ENCODE measurements at regions not wholly inside any gene's neighbourhood (a gene's known extent, or its start where the extent isn't known, plus 50 kb on each side); places are given as distances from the start of the nearest gene placed in this dataset.

GRCh38 chr2:220353897-220354296, 726.5 kb downstream of the SLC4A3 start:
- H3K79me2 ChIP-seq (ENCODE audit: insufficient read depth, low read length), result no peaks in the 10 kb centered on the region
- no peak overlapping the region for H3K9ac ChIP-seq (ENCODE audit: insufficient read depth, low read depth, low read length)
- ATAC-seq (no peak), FAIRE-seq (no peak), DNase-seq (ENCODE audit: low spot score) (no peak)
- TF ChIP-seq HMGXB3 (CRISPR knock-in tag; IDR thresholded peaks at IDR 0.05; ENCODE audit: borderline replicate concordance), result no peak
- ChIA-PET POLR2A (no interaction called here), CTCF (ENCODE audit: low intra/inter-chr PET ratio, low total read pairs) (no interaction called here)
- in situ Hi-C loops (cut with HindIII; ENCODE audit: extremely low pct_ligation_motif_present, low pct_unique_long_range_greater_than_20kb), result no loop called here
- H4K20me1 ChIP-seq (ENCODE audit: insufficient read depth, low read length), result no peaks in the 10 kb centered on the region
- H2AFZ ChIP-seq (ENCODE audit: low read length), result no peak overlapping the region
- peaks cover 10% of the 10 kb centered on the region; the same call in 1 of the 2 replicates for H3K9me3 ChIP-seq (ENCODE audit: low read length)
- no peak overlapping the region for H3K4me3 ChIP-seq (replicated peaks in 1 of 3; ENCODE audit: insufficient read depth in 1 of 3, low read depth in 2 of 3, low read length in 3 of 3)
- no peaks in the 10 kb centered on the region for H3K27me3 ChIP-seq (ENCODE audit: control insufficient read depth in 1 of 2, insufficient read depth in 2 of 2, low read length in 2 of 2)
- intact Hi-C loops (cut with micrococcal nuclease; ENCODE audit: unreplicated experiment), result no loop called here
- no peak overlapping the region for H3K4me2 ChIP-seq (ENCODE audit: low read depth, low read length)
- H3K27ac ChIP-seq (ENCODE audit: extremely low read length, insufficient read depth, low read length), result no peak overlapping the region
- no TSS peak for BruUV-seq (replicated peaks)
- no peaks in the 10 kb centered on the region for H3K36me3 ChIP-seq (replicated peaks in 1 of 2; ENCODE audit: control insufficient read depth in 1 of 2, insufficient read depth in 2 of 2, low read length in 2 of 2)
- no peaks in the 10 kb centered on the region for H3K4me1 ChIP-seq (ENCODE audit: insufficient read depth, low read length)

GRCh38 chr2:220356076-220356475, 728.6 kb downstream of the SLC4A3 start:
- Histone ChIP-seq H3K4me2 (ENCODE audit: low read depth, low read length) (no peak overlapping the region), H3K36me3 (replicated peaks in 1 of 2; ENCODE audit: control insufficient read depth in 1 of 2, insufficient read depth in 2 of 2, low read length in 2 of 2) (no peaks in the 10 kb centered on the region), H2AFZ (ENCODE audit: low read length) (no peak overlapping the region), H3K4me3 (replicated peaks in 1 of 3; ENCODE audit: insufficient read depth in 1 of 3, low read depth in 2 of 3, low read length in 3 of 3) (no peak overlapping the region), H3K27me3 (ENCODE audit: control insufficient read depth in 1 of 2, insufficient read depth in 2 of 2, low read length in 2 of 2) (no peaks in the 10 kb centered on the region), H3K9me3 (ENCODE audit: low read length) (peaks cover 10% of the 10 kb centered on the region; the same call in 1 of the 2 replicates), H3K9ac (ENCODE audit: insufficient read depth, low read depth, low read length) (no peak overlapping the region), H3K27ac (ENCODE audit: extremely low read length, insufficient read depth, low read length) (no peak overlapping the region), H4K20me1 (ENCODE audit: insufficient read depth, low read length) (no peaks in the 10 kb centered on the region), H3K4me1 (ENCODE audit: insufficient read depth, low read length) (no peaks in the 10 kb centered on the region), H3K79me2 (ENCODE audit: insufficient read depth, low read length) (no peaks in the 10 kb centered on the region)
- FAIRE-seq (no peak), ATAC-seq (no peak), DNase-seq (ENCODE audit: low spot score) (no peak)
- no peak for TF ChIP-seq JUN (CRISPR knock-in tag; IDR thresholded peaks at IDR 0.05)
- no peak for TF ChIP-seq HOXA7 (CRISPR knock-in tag; IDR thresholded peaks at IDR 0.05)
- no peak for TF ChIP-seq GRHL1 (CRISPR knock-in tag; conservative IDR thresholded peaks at IDR 0.05)
- TF ChIP-seq SP2 (CRISPR knock-in tag; IDR thresholded peaks at IDR 0.05), result no peak
- no peak for TF ChIP-seq ZKSCAN1 (IDR thresholded peaks at IDR 0.05; ENCODE audit: low read length)
- BruUV-seq (replicated peaks), result no TSS peak
- intact Hi-C loops (cut with micrococcal nuclease; ENCODE audit: unreplicated experiment) (no loop called here), in situ Hi-C loops (cut with HindIII; ENCODE audit: extremely low pct_ligation_motif_present, low pct_unique_long_range_greater_than_20kb) (no loop called here)
- 0% methylated on average over 1 of the region's 1 CpG for WGBS (ENCODE audit: low lambda C conversion rate)
- ChIA-PET CTCF (ENCODE audit: low intra/inter-chr PET ratio, low total read pairs) (no interaction called here), POLR2A (no interaction called here)
